H9 (cell line): ENCODE measurements at regions not wholly inside any gene's neighbourhood (a gene's known extent, or its start where the extent isn't known, plus 50 kb on each side); places are given as distances from the start of the nearest gene placed in this dataset.

Experiments
- DNase-seq: peaks from one replicate; pipeline ENCODE4 v3.0.0-alpha.2; 2017
- H2AFZ ChIP-seq: one replicate; pipeline ENCODE4 v1.6.1; 2013; ENCODE audit warnings: mild to moderate bottlenecking, low read length, control low read depth, moderate library complexity
- H2AK5ac ChIP-seq: 2 replicates; pipeline ENCODE4 v1.6.1; 2013; ENCODE audit warnings: low read length, control low read depth, mixed read lengths; ENCODE audit not compliant: insufficient read length
- H2BK120ac ChIP-seq: one replicate; pipeline ENCODE4 v1.6.1; 2013; ENCODE audit warnings: low read depth, mild to moderate bottlenecking, low read length, control low read depth, inconsistent platforms; ENCODE audit not compliant: poor library complexity, severe bottlenecking
- H2BK12ac ChIP-seq: 2 replicates; pipeline ENCODE4 v1.6.1; 2013; ENCODE audit warnings: low read length, control low read depth, mixed read lengths, low read depth; ENCODE audit not compliant: insufficient read length
- H2BK15ac ChIP-seq: 2 replicates; pipeline ENCODE4 v1.6.1; 2013; ENCODE audit warnings: low read depth, low read length, control low read depth
- H2BK20ac ChIP-seq: one replicate; pipeline ENCODE4 v1.6.1; 2013; ENCODE audit warnings: low read depth, mild to moderate bottlenecking, low read length, control low read depth, inconsistent platforms; ENCODE audit not compliant: poor library complexity, severe bottlenecking
- H2BK5ac ChIP-seq: 2 replicates; pipeline ENCODE4 v1.6.1; 2013; ENCODE audit warnings: low read length, control low read depth, mixed read lengths; ENCODE audit not compliant: insufficient read length
- H3K14ac ChIP-seq: 2 replicates; pipeline ENCODE4 v1.6.1; 2013; ENCODE audit warnings: low read length, control low read depth; ENCODE audit not compliant: insufficient read depth
- H3K18ac ChIP-seq: 2 replicates; pipeline ENCODE4 v1.6.1; 2013; ENCODE audit warnings: low read depth, mild to moderate bottlenecking, mixed read lengths, low read length, control low read depth; ENCODE audit not compliant: insufficient read length
- H3K23ac ChIP-seq: 2 replicates; pipeline ENCODE4 v1.6.1; 2013; ENCODE audit warnings: low read length, control low read depth, mixed read lengths, low read depth; ENCODE audit not compliant: insufficient read length
- H3K23me2 ChIP-seq: 2 replicates; pipeline ENCODE4 v1.6.1; 2013; ENCODE audit warnings: low read depth, mild to moderate bottlenecking, mixed read lengths, low read length, control low read depth; ENCODE audit not compliant: insufficient read length, poor library complexity, severe bottlenecking
- H3K27ac ChIP-seq: 2 replicates; pipeline ENCODE4 v1.5.1; 2013; ENCODE audit warnings: low read length, control low read depth, mixed read lengths, low read depth; ENCODE audit not compliant: insufficient read length
- H3K27me3 ChIP-seq: 2 replicates; pipeline ENCODE4 v1.6.1; 2013; ENCODE audit warnings: low read length, control low read depth, inconsistent platforms; ENCODE audit not compliant: insufficient read depth
- H3K4ac ChIP-seq: 2 replicates; pipeline ENCODE4 v1.6.1; 2013; ENCODE audit warnings: low read depth, mild to moderate bottlenecking, control low read depth, inconsistent platforms, low read length, moderate library complexity
- H3K4me1 ChIP-seq: 2 replicates; pipeline ENCODE4 v1.6.1; 2013; ENCODE audit warnings: low read length, control low read depth, inconsistent platforms; ENCODE audit not compliant: insufficient read depth
- H3K4me2 ChIP-seq: 2 replicates; pipeline ENCODE4 v1.6.1; 2013; ENCODE audit warnings: low read length, control low read depth, mixed read lengths; ENCODE audit not compliant: insufficient read length, insufficient read depth
- H3K56ac ChIP-seq: 2 replicates; pipeline ENCODE4 v1.6.1; 2013; ENCODE audit warnings: low read depth, mild to moderate bottlenecking, mixed read lengths, low read length, control low read depth; ENCODE audit not compliant: insufficient read length
- H3K79me1 ChIP-seq: 2 replicates; pipeline ENCODE4 v1.6.1; 2013; ENCODE audit warnings: low read depth, mild to moderate bottlenecking, moderate library complexity, low read length, control low read depth, inconsistent platforms; ENCODE audit not compliant: insufficient read depth, poor library complexity, severe bottlenecking
- H3K79me2 ChIP-seq: 2 replicates; pipeline ENCODE4 v1.6.1; 2013; ENCODE audit warnings: low read length, control low read depth, inconsistent platforms; ENCODE audit not compliant: insufficient read depth
- H3K9ac ChIP-seq: 2 replicates; pipeline ENCODE4 v1.6.1; 2013; ENCODE audit warnings: low read length, control low read depth, mixed read lengths; ENCODE audit not compliant: insufficient read length; ENCODE audit errors: extremely low read depth
- H3K9me3 ChIP-seq: one replicate; pipeline ENCODE4 v1.6.1; 2013; ENCODE audit warnings: low read depth, low read length, inconsistent platforms; ENCODE audit not compliant: control insufficient read depth
- H3T11ph ChIP-seq: one replicate; pipeline ENCODE4 v1.6.1; 2013; ENCODE audit warnings: mild to moderate bottlenecking, low read length, control low read depth, inconsistent platforms
- H4K20me1 ChIP-seq: one replicate; pipeline ENCODE4 v1.6.1; 2013; ENCODE audit not compliant: control insufficient read depth, insufficient read length, insufficient read depth
- H4K5ac ChIP-seq: 2 replicates; pipeline ENCODE4 v1.6.1; 2013; ENCODE audit warnings: low read depth, mild to moderate bottlenecking, mixed read lengths, low read length, control low read depth; ENCODE audit not compliant: insufficient read length
- H4K8ac ChIP-seq: replicated peaks from 2 replicates; pipeline ENCODE4 v1.6.1; 2013; ENCODE audit warnings: low read length, control low read depth, mixed read lengths, low read depth; ENCODE audit not compliant: insufficient read length
- H4K91ac ChIP-seq: 2 replicates; pipeline ENCODE4 v1.6.1; 2013; ENCODE audit warnings: low read depth, mild to moderate bottlenecking, moderate library complexity, mixed read lengths, low read length, control low read depth; ENCODE audit not compliant: insufficient read length
- H3K27ac Mint-ChIP-seq, 3 experiments: 2 replicates in 2 of 3; 3 replicates in 1 of 3; pipeline ENCODE4 v1.8.0; 2020 to 2021; ENCODE audit warnings: mixed read lengths in 3 of 3, mild to moderate bottlenecking in 1 of 3, moderate library complexity in 1 of 3
- H3K27me3 Mint-ChIP-seq: 2 replicates; pipeline ENCODE4 v1.8.0; 2021; ENCODE audit warnings: low read depth, mild to moderate bottlenecking, moderate library complexity, mixed read lengths
- H3K36me3 Mint-ChIP-seq, 3 experiments: 2 replicates in 2 of 3; 3 replicates in 1 of 3; pipeline ENCODE4 v1.8.0; 2020 to 2021; ENCODE audit warnings: low read depth in 3 of 3, mixed read lengths in 3 of 3; ENCODE audit not compliant: insufficient read depth in 1 of 3
- H3K4me1 Mint-ChIP-seq, 2 experiments: 2 replicates each; pipeline ENCODE4 v1.8.0; 2020; ENCODE audit warnings: mixed read lengths in 2 of 2
- H3K4me3 Mint-ChIP-seq, 2 experiments: 2 replicates in 1 of 2; 3 replicates in 1 of 2; pipeline ENCODE4 v1.8.0; 2020 to 2021; ENCODE audit warnings: mild to moderate bottlenecking in 2 of 2, mixed read lengths in 2 of 2, moderate library complexity in 1 of 2
- H3K9me3 Mint-ChIP-seq, 2 experiments: 2 replicates in 1 of 2; 3 replicates in 1 of 2; pipeline ENCODE4 v1.8.0; 2020; ENCODE audit warnings: mild to moderate bottlenecking in 2 of 2, mixed read lengths in 2 of 2, moderate library complexity in 1 of 2
- WGBS: extraction: QIAGEN DNeasy Blood & Tissue Kit; methylation state at CpG from one replicate; pipeline ENCODE4 v1.1.7; 2013; ENCODE audit warnings: missing lambda C conversion rate, low lambda C conversion rate, mixed read lengths; ENCODE audit not compliant: insufficient read length; ENCODE audit errors: extremely low coverage; 5-methylcytosine and 5-hydroxymethylcytosine counted together
- TF ChIP-seq, protein P1 (sequence below): fragments of 200-600 bp; sonication (generic); conservative IDR thresholded peaks from 3 replicates; pipeline ENCODE4 v1.8.0; 2021; ENCODE audit warnings: antibody characterized with exemption, mild to moderate bottlenecking

DNA sequence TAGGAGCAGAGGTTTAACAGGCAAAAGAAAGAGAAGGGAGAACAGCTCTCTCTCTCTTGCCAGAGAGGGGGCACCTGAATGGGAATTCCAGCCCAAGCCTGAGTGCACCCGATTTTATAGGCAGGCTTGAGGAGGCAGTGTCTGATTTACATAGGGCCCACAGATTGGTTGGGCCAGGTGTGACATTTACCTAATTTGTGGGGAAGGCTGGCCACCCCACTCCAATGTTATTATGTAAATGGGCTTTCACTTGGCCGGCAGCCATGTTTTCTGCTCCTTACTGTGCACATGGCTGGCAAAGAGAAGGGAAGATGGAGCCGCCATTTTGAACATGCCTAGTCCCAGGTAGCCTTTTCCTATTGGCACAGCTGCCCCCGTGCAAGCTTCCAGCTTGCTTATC is 735.5 kb upstream of the AUTS2 start:
- H3K27ac ChIP-seq = no peak overlapping the region
- no peak overlapping the region for H4K5ac ChIP-seq
- H3T11ph ChIP-seq = no peak overlapping the region
- H2BK20ac ChIP-seq = no peak overlapping the region
- no peak overlapping the region for H4K91ac ChIP-seq
- H3K4me2 ChIP-seq = no peak overlapping the region
- peaks cover 3% of the 10 kb centered on the region; the same call in 1 of the 2 replicates for H3K4me1 ChIP-seq
- Mint-ChIP-seq H3K36me3 (no peaks in the 10 kb centered on the region; a peak in 1 of 7 replicates), H3K9me3 (peaks cover 0 to 3% of the 10 kb centered on the region in 2 experiments; a peak in 2 of 5 replicates), H3K4me1 (peaks cover 21% of the 10 kb centered on the region in 2 experiments), H3K27ac (no peak overlapping the region), H3K4me3 (no peak overlapping the region), H3K27me3 (no peaks in the 10 kb centered on the region; the same call in 1 of the 2 replicates)
- H2AK5ac ChIP-seq = no peak overlapping the region
- no CpG with 5 or more reads among the region's 4 CpGs for WGBS
- no peak overlapping the region for H2AFZ ChIP-seq
- H3K9me3 ChIP-seq = no peaks in the 10 kb centered on the region
- H3K14ac ChIP-seq = no peak overlapping the region
- H3K4ac ChIP-seq = no peak overlapping the region
- H3K79me1 ChIP-seq = no peaks in the 10 kb centered on the region
- no peak overlapping the region for H2BK15ac ChIP-seq
- no peak overlapping the region for H4K8ac ChIP-seq
- no peaks in the 10 kb centered on the region for H4K20me1 ChIP-seq
- H2BK120ac ChIP-seq = no peak overlapping the region
- no peak overlapping the region for H3K56ac ChIP-seq
- H3K9ac ChIP-seq = no peak overlapping the region
- no peak overlapping the region for H2BK12ac ChIP-seq
- H3K23me2 ChIP-seq = no peaks in the 10 kb centered on the region
- no peak overlapping the region for H2BK5ac ChIP-seq
- TF ChIP-seq, protein P1, sequence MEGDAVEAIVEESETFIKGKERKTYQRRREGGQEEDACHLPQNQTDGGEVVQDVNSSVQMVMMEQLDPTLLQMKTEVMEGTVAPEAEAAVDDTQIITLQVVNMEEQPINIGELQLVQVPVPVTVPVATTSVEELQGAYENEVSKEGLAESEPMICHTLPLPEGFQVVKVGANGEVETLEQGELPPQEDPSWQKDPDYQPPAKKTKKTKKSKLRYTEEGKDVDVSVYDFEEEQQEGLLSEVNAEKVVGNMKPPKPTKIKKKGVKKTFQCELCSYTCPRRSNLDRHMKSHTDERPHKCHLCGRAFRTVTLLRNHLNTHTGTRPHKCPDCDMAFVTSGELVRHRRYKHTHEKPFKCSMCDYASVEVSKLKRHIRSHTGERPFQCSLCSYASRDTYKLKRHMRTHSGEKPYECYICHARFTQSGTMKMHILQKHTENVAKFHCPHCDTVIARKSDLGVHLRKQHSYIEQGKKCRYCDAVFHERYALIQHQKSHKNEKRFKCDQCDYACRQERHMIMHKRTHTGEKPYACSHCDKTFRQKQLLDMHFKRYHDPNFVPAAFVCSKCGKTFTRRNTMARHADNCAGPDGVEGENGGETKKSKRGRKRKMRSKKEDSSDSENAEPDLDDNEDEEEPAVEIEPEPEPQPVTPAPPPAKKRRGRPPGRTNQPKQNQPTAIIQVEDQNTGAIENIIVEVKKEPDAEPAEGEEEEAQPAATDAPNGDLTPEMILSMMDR = no peak
- no peak overlapping the region for H3K23ac ChIP-seq
- no peaks in the 10 kb centered on the region for H3K79me2 ChIP-seq
- DNase-seq = no peak
- no peaks in the 10 kb centered on the region for H3K27me3 ChIP-seq
- no peak overlapping the region for H3K18ac ChIP-seq
